K562 (cell line): ENCODE measurements at regions not wholly inside any gene's neighbourhood (a gene's known extent, or its start where the extent isn't known, plus 50 kb on each side); places are given as distances from the start of the nearest gene placed in this dataset.

Experiments used
- ARID2 ChIP-seq: fragments of 450-650 bp; IDR thresholded peaks from 2 replicates; pipeline ENCODE4 v1.6.1; 2017; ENCODE audit warnings: antibody characterized with exemption, mild to moderate bottlenecking
- BACH1 ChIP-seq: fragments of 200-800 bp; sonication (Bioruptor generic); IDR thresholded peaks from 2 replicates; pipeline ENCODE4 v1.6.1; 2016; ENCODE audit warnings: missing genetic modification characterization, missing compliant biosample characterization
- CTCFL ChIP-seq: IDR thresholded peaks from 2 replicates; pipeline ENCODE4 v1.6.1; 2011; ENCODE audit warnings: borderline replicate concordance, low read depth, mild to moderate bottlenecking, moderate library complexity, low read length; ENCODE audit not compliant: insufficient read depth, poor library complexity, severe bottlenecking
- HBP1 ChIP-seq: fragments of 450-650 bp; formaldehyde crosslinking; IDR thresholded peaks from 2 replicates; pipeline ENCODE4 v1.4.0; 2022; ENCODE audit warnings: missing genetic modification characterization
- PCBP2 ChIP-seq: fragments of 200-400 bp; formaldehyde crosslinking; IDR thresholded peaks from 2 replicates; pipeline ENCODE4 v1.6.1; 2018; ENCODE audit warnings: low read length, low read depth, mild to moderate bottlenecking, moderate library complexity; ENCODE audit not compliant: poor library complexity, severe bottlenecking
- TARDBP ChIP-seq: fragments of 450-650 bp; IDR thresholded peaks from 2 replicates; pipeline ENCODE4 v1.6.1; 2016
- U2AF2 ChIP-seq: fragments of 200-400 bp; formaldehyde crosslinking; optimal IDR thresholded peaks from 2 replicates; pipeline ENCODE3; 2017; ENCODE audit warnings: low read depth, mild to moderate bottlenecking, low read length
- ZNF395 ChIP-seq: fragments of 200-800 bp; sonication (Bioruptor generic); IDR thresholded peaks from 2 replicates; pipeline ENCODE4 v1.6.1; 2017; ENCODE audit warnings: missing genetic modification characterization, missing compliant biosample characterization
- ZNF592 ChIP-seq: fragments of 450-650 bp; IDR thresholded peaks from 2 replicates; pipeline ENCODE4 v1.6.1; 2017; ENCODE audit warnings: antibody characterized with exemption, mild to moderate bottlenecking

GRCh38 chr4:179331362-179331761 lies 1889.1 kb upstream of the AGA start (continued):
- TF ChIP-seq CTCFL (no peak), PCBP2 (no peak), ZNF592 (no peak), ARID2 (no peak), TARDBP (no peak), HBP1 (CRISPR knock-in tag) (no peak), U2AF2 (no peak), ZNF395 (CRISPR knock-in tag) (no peak), BACH1 (tag) (no peak)
